Left lung (tissue), 4 donors: ENCODE measurements at regions not wholly inside any gene's neighbourhood (a gene's known extent, or its start where the extent isn't known, plus 50 kb on each side); places are given as distances from the start of the nearest gene placed in this dataset.

Experiments
- ATAC-seq: fragments of 200-7000 bp; cut with Tn5 transposase; one replicate; pipeline ENCODE4 v1.9.1; 2020; ENCODE audit warnings: moderate library complexity
- DNase-seq, 4 donors: peaks; one replicate each; pipeline ENCODE4 v3.0.0-alpha.2; 2013 to 2020
- H3K27ac ChIP-seq, 2 donors: fragments of 200-600 bp; sonication (generic) in 1 of 2; one replicate each; pipeline versions ENCODE4 v1.5.0 to v1.8.0; 2020 to 2021
- H3K27me3 ChIP-seq, 2 donors: fragments of 200-600 bp; sonication (generic) in 1 of 2; one replicate each; pipeline versions ENCODE4 v1.5.0 to v1.8.0; 2020 to 2021
- H3K36me3 ChIP-seq, 2 donors: fragments of 200-600 bp; sonication (generic) in 1 of 2; one replicate each; pipeline versions ENCODE4 v1.5.0 to v1.8.0; 2020 to 2021
- H3K4me1 ChIP-seq, 2 donors: fragments of 200-600 bp; one replicate each; pipeline ENCODE4 v1.8.0; 2021
- H3K4me3 ChIP-seq, 2 donors: fragments of 200-600 bp; sonication (generic) in 1 of 2; one replicate each; pipeline versions ENCODE4 v1.5.0 to v1.8.0; 2020 to 2021; ENCODE audit warnings: mild to moderate bottlenecking in 1 of 2
- H3K9me3 ChIP-seq, 2 donors: fragments of 200-600 bp; sonication (generic) in 1 of 2; one replicate each; pipeline versions ENCODE4 v1.5.0 to v1.8.0; 2020 to 2021
- CTCF ChIP-seq, 2 donors: fragments of 200-600 bp; sonication (generic) in 1 of 2; IDR thresholded peaks; one replicate each; pipeline versions ENCODE4 v1.5.0 to v1.8.0; 2021; ENCODE audit warnings: antibody characterized with exemption in 2 of 2
- intact Hi-C, 2 donors: fragments of 100-400 bp; cut with DNase I; formaldehyde crosslinking; loops; one replicate each; pipeline versions ENCODE4 v1.11.2 to v1.14.2; 2022
- donor health status: DM: no; HTN: yes; CAD: no.
- donor health status: DM: no; HTN: no; CAD: no.

DNA sequence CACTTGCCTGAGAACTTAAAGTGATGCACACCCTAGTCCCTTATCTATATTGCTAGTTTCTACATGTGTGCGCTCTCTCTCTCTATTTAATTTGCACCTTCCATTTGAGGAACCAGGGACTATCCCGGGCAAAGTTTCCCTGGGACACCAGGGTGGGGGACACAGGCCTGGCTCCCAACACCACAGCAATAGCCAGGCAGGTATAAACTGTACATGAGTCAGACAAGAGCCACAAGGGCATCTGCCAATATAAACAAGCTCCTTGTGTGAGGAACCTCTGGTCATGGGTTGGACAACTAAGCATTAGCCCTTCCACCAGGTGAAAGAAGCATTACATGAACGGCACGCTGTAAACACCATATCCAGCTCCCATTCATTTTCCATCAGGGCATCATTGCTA is 455.5 kb downstream of the STIM2 start:
- DNase-seq (no peak), ATAC-seq (no peak)
- Histone ChIP-seq H3K9me3 (no peaks in the 10 kb centered on the region), H3K4me1 (no peaks in the 10 kb centered on the region), H3K4me3 (no peak overlapping the region), H3K27ac (no peak overlapping the region), H3K27me3 (peaks cover 0 to 5% of the 10 kb centered on the region in 2 donors), H3K36me3 (no peaks in the 10 kb centered on the region)
- no peak for TF ChIP-seq CTCF (IDR thresholded peaks at IDR 0.05)
- intact Hi-C loops, result no loop called here

GRCh38 chr4:27318740-27319139 is 458.1 kb downstream of the STIM2 start:
- DNase-seq (peak in 2 of 4 donors; percentile 6 to 24), ATAC-seq (peak; percentile 53)
- Histone ChIP-seq H3K27me3 (peaks cover 0 to 5% of the 10 kb centered on the region in 2 donors), H3K9me3 (no peaks in the 10 kb centered on the region), H3K4me1 (no peaks in the 10 kb centered on the region), H3K4me3 (no peak overlapping the region), H3K27ac (no peak overlapping the region), H3K36me3 (no peaks in the 10 kb centered on the region)
- TF ChIP-seq CTCF (IDR thresholded peaks at IDR 0.05), result peak in 1 of 2 donors; percentile 13
- intact Hi-C loops, result no loop called here

DNA sequence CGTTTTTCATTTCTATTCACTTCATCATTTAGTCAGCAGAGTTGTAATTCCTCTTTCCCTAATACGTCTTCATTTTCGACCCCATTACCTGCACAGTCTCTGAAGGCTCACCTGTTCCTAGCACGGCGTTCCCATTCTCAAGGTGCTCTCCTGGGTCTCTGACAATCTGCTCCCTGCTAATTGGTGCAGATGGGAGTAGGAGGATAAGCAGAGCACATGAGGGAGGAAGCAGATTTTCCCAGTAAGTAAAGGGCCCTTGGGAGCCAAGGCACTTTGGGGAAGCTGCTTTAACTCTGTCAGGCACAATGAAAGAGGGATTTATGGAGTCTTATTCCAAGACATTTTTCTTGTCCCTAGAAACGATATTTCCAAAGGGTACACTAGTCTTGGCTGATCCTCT is 466.4 kb downstream of the STIM2 start:
- intact Hi-C loops, result no loop called here
- ATAC-seq (no peak), DNase-seq (no peak)
- H3K27ac ChIP-seq, result no peak overlapping the region
- H3K4me3 ChIP-seq, result no peak overlapping the region
- TF ChIP-seq CTCF (IDR thresholded peaks at IDR 0.05), result no peak
- H3K4me1 ChIP-seq, result no peaks in the 10 kb centered on the region
- H3K36me3 ChIP-seq, result no peaks in the 10 kb centered on the region
- H3K27me3 ChIP-seq, result no peaks in the 10 kb centered on the region
- H3K9me3 ChIP-seq, result no peaks in the 10 kb centered on the region

DNA sequence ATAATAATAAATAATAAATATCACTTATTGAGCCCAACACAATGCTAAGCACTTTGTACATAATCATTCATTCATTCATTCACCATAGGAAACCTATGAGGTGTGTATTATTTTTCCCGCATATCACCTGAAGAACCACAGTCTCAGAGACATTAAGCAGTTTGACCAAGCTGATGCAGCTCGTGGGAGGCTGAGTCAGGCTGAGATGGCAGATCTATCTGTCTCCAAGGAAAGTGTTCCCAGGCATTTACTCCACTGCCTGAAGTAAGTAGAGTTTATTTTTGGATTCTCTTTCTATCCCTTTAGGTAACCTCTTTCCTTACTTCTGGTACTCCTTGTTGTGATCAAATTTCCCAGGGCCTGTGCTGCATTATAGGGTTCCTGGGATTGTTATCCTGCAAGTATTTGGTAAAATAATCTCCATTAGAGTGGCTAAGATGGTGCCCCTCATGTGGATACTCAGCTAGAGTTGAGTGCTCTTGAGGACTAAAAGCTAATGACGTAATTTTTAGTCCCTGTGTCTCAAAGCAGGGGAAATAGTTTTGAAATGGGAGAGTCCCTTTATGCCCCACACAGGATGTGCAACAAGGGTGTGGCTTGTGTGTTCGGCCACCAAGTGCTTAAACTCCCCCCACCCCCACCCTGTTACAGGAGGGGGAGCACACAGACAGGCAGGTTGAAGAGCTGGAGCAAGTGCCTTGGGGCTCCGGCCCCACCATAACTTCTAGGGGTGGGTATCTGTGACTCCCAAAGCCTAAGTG is 467.0 kb downstream of the STIM2 start:
- intact Hi-C loops, result no loop called here
- Histone ChIP-seq H3K27me3 (no peaks in the 10 kb centered on the region), H3K9me3 (no peaks in the 10 kb centered on the region), H3K36me3 (no peaks in the 10 kb centered on the region), H3K27ac (no peak overlapping the region), H3K4me1 (no peaks in the 10 kb centered on the region), H3K4me3 (no peak overlapping the region)
- TF ChIP-seq CTCF (IDR thresholded peaks at IDR 0.05), result no peak
- peak in 1 of 4 donors; percentile 28 for DNase-seq
- ATAC-seq, result peak; percentile 36

GRCh38 chr4:27338530-27338929 is 477.9 kb downstream of the STIM2 start:
- ATAC-seq (no peak), DNase-seq (no peak)
- peaks cover 0 to 6% of the 10 kb centered on the region in 2 donors for H3K9me3 ChIP-seq
- no peaks in the 10 kb centered on the region for H3K36me3 ChIP-seq
- no peaks in the 10 kb centered on the region for H3K4me1 ChIP-seq
- H3K4me3 ChIP-seq, result no peak overlapping the region
- no peak overlapping the region for H3K27ac ChIP-seq
- intact Hi-C loops, result no loop called here
- no peak for TF ChIP-seq CTCF (IDR thresholded peaks at IDR 0.05)
- H3K27me3 ChIP-seq, result no peaks in the 10 kb centered on the region
